WTC11 (cell line): ENCODE measurements at regions not wholly inside any gene's neighbourhood (a gene's known extent, or its start where the extent isn't known, plus 50 kb on each side); places are given as distances from the start of the nearest gene placed in this dataset.

Source experiments
- ATAC-seq: fragments of 200-7000 bp; cut with Tn5 transposase; 2 replicates; pipeline ENCODE4 v1.10.0; 2021; ENCODE audit warnings: mild to moderate bottlenecking, moderate library complexity
- CTCF ChIA-PET: fragments of 300-600 bp; sonication (Branson Sonifier 250); formaldehyde crosslinking; loops from one replicate; lab custom pipeline; 2021; ENCODE audit warnings: antibody characterized with exemption; lab: Charles Lee
- POLR2A ChIA-PET: fragments of 350-600 bp; sonication (Branson Sonifier 250); formaldehyde crosslinking; loops from one replicate; lab custom pipeline; 2021; ENCODE audit warnings: antibody characterized with exemption; lab: Charles Lee
- DNase-seq: peaks from one replicate; pipeline ENCODE4 v3.0.0; 2021; ENCODE audit warnings: low spot score
- H3K27ac Mint-ChIP-seq: 2 replicates; pipeline ENCODE4 v1.8.0; 2021; ENCODE audit warnings: mixed read lengths
- H3K27me3 Mint-ChIP-seq: 2 replicates; pipeline ENCODE4 v1.8.0; 2021; ENCODE audit warnings: low read depth, mild to moderate bottlenecking, moderate library complexity, mixed read lengths
- H3K36me3 Mint-ChIP-seq: 2 replicates; pipeline ENCODE4 v1.8.0; 2021; ENCODE audit warnings: mixed read lengths
- H3K4me1 Mint-ChIP-seq: 2 replicates; pipeline ENCODE4 v1.8.0; 2022; ENCODE audit warnings: mixed read lengths
- H3K4me3 Mint-ChIP-seq: 2 replicates; pipeline ENCODE4 v1.8.0; 2021; ENCODE audit warnings: mild to moderate bottlenecking, moderate library complexity, mixed read lengths
- H3K9me3 Mint-ChIP-seq: 2 replicates; pipeline ENCODE4 v1.8.0; 2021; ENCODE audit warnings: mixed read lengths
- GABPB1 ChIP-seq: sonication (generic); formaldehyde crosslinking; IDR thresholded peaks from 2 replicates; pipeline ENCODE4 v1.8.1; 2023; ENCODE audit warnings: mild to moderate bottlenecking, missing genetic modification reagents
- NFE2L1 ChIP-seq: sonication (generic); formaldehyde crosslinking; IDR thresholded peaks from 2 replicates; pipeline ENCODE4 v1.8.1; 2023; ENCODE audit warnings: missing genetic modification reagents
- NFYB ChIP-seq: sonication (generic); formaldehyde crosslinking; conservative IDR thresholded peaks from 2 replicates; pipeline ENCODE4 v1.8.0; 2022; ENCODE audit warnings: low read depth, missing genetic modification reagents
- NR3C1 ChIP-seq: sonication (generic); formaldehyde crosslinking; conservative IDR thresholded peaks from 2 replicates; pipeline ENCODE4 v1.8.1; 2023; ENCODE audit warnings: low read depth, mild to moderate bottlenecking, missing genetic modification reagents
- TEAD4 ChIP-seq: sonication (generic); formaldehyde crosslinking; IDR thresholded peaks from 2 replicates; pipeline ENCODE4 v1.8.0; 2022; ENCODE audit warnings: mild to moderate bottlenecking, missing genetic modification reagents
- ZBTB21 ChIP-seq: sonication (generic); formaldehyde crosslinking; IDR thresholded peaks from 2 replicates; pipeline ENCODE4 v1.8.1; 2023; ENCODE audit warnings: mild to moderate bottlenecking, missing genetic modification reagents, borderline replicate concordance
- ZNF219 ChIP-seq: sonication (generic); formaldehyde crosslinking; IDR thresholded peaks from 2 replicates; pipeline ENCODE4 v1.8.0; 2023; ENCODE audit warnings: missing genetic modification reagents, mild to moderate bottlenecking, borderline replicate concordance
- ZNF317 ChIP-seq: sonication (generic); formaldehyde crosslinking; IDR thresholded peaks from 2 replicates; pipeline ENCODE4 v1.8.1; 2023; ENCODE audit warnings: low read depth, mild to moderate bottlenecking, moderate library complexity, missing genetic modification reagents, borderline replicate concordance
- ZNF416 ChIP-seq: fragments of 250-450 bp; sonication (Bioruptor Pico); IDR thresholded peaks from 2 replicates; pipeline ENCODE4 v1.9.0; 2021; ENCODE audit warnings: mild to moderate bottlenecking, inconsistent platforms
- ZNF423 ChIP-seq: fragments of 250-450 bp; sonication (Bioruptor Pico); IDR thresholded peaks from 2 replicates; pipeline ENCODE4 v2.1.2; 2022; ENCODE audit warnings: mild to moderate bottlenecking, moderate library complexity
- TF ChIP-seq, protein P1 (sequence below): fragments of 250-450 bp; sonication (Bioruptor Pico); IDR thresholded peaks from 2 replicates; pipeline ENCODE4 v1.9.0; 2021; ENCODE audit warnings: moderate library complexity, mild to moderate bottlenecking, inconsistent platforms, borderline replicate concordance
- TF ChIP-seq, protein P2 (sequence below): fragments of 250-450 bp; sonication (Bioruptor Pico); IDR thresholded peaks from 2 replicates; pipeline ENCODE4 v1.8.0; 2021; ENCODE audit warnings: mild to moderate bottlenecking
- TF ChIP-seq, protein P3 (sequence below): sonication (generic); formaldehyde crosslinking; conservative IDR thresholded peaks from 2 replicates; pipeline ENCODE4 v1.8.1; 2023; ENCODE audit warnings: mild to moderate bottlenecking, low read depth, missing genetic modification reagents, moderate library complexity
- TF ChIP-seq, protein P4 (sequence below): sonication (generic); formaldehyde crosslinking; conservative IDR thresholded peaks from 2 replicates; pipeline ENCODE4 v1.8.1; 2022; ENCODE audit warnings: mild to moderate bottlenecking, missing genetic modification reagents
- TF ChIP-seq, protein P5 (sequence below): sonication (generic); formaldehyde crosslinking; IDR thresholded peaks from 2 replicates; pipeline ENCODE4 v1.8.1; 2023; ENCODE audit warnings: mild to moderate bottlenecking, missing genetic modification reagents
- TF ChIP-seq, protein P6 (sequence below): fragments of 250-450 bp; sonication (Bioruptor Pico); IDR thresholded peaks from 2 replicates; pipeline ENCODE4 v1.9.0; 2021; ENCODE audit warnings: mild to moderate bottlenecking, borderline replicate concordance
- TF ChIP-seq, protein P7 (sequence below): sonication (generic); formaldehyde crosslinking; IDR thresholded peaks from 2 replicates; pipeline ENCODE4 v1.8.1; 2022; ENCODE audit warnings: mild to moderate bottlenecking, moderate library complexity, missing genetic modification reagents

DNA sequence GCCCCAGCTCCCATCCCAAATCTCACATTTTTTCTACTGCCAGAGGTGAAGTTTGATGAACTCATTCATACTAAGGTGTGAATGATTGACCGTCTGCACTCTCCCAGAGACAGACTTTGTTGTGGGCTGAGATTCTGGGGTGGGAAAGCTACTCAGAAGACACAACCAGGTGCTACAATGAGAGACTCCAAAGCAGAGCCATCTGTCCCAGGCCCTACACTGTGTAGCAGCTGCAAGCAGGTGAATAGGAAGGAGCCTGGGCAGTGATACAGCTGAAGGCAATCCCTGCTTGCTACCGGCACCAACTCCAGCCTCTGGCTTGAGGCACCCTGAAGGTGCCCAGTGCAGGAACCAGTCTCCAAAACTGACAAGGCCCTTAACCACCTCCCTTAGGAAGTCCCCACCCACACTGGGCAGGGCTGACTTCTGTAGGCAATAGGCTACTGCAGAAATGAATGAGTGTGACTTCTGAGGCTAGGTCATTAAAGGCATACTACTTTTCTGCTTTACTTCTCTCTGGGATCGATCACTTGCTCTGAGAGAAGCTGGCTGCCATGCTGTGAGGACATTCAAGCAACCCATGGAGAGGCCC is 79.7 kb upstream of the RUNX3 start:
- POLR2A ChIA-PET, result no interaction called here

DNA sequence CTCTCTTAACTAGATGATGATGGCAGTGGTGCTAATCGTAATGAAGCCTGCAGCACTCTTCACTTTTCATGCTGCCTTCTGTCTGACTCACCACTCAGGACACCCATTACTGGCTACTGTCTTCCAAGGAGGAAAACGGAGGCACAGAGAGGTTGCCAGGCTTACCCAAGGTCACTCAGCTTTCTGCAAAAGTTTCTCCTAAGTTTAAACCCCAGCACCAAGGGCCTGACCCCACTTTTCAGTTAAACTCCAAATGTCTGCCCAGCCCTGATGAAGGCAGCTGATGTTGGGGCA is 78.1 kb upstream of the RUNX3 start:
- Mint-ChIP-seq H3K27me3 (no peaks in the 10 kb centered on the region; the same call in 1 of the 2 replicates), H3K27ac (no peak overlapping the region), H3K4me1 (peaks cover 29% of the 10 kb centered on the region), H3K36me3 (no peaks in the 10 kb centered on the region), H3K4me3 (no peak overlapping the region), H3K9me3 (no peaks in the 10 kb centered on the region; the same call in 1 of the 2 replicates)
- ATAC-seq (no peak), DNase-seq (no peak)
- POLR2A ChIA-PET, result no interaction called here
- CTCF ChIA-PET, result interaction anchor here (0.8 to 2.6 kb wide), 8 partner anchors 11 to 319 kb away, joined by 3 to 9 read pairs (median 4); no protein-coding TSS in a partner anchor
- TF ChIP-seq NR3C1 (no peak), NFYB (CRISPR knock-in tag) (no peak), ZBTB21 (CRISPR knock-in tag) (no peak), ZNF219 (CRISPR knock-in tag) (no peak), ZNF416 (CRISPR knock-in tag) (no peak), ZNF317 (CRISPR knock-in tag) (no peak), GABPB1 (CRISPR knock-in tag) (no peak), TEAD4 (CRISPR knock-in tag) (no peak), NFE2L1 (CRISPR knock-in tag) (no peak)
- TF ChIP-seq, protein P1, sequence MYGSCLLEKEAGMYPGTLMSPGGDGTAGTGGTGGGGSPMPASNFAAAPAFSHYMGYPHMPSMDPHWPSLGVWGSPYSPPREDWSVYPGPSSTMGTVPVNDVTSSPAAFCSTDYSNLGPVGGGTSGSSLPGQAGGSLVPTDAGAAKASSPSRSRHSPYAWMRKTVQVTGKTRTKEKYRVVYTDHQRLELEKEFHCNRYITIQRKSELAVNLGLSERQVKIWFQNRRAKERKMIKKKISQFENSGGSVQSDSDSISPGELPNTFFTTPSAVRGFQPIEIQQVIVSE (CRISPR knock-in tag), result no peak
- TF ChIP-seq, protein P2, sequence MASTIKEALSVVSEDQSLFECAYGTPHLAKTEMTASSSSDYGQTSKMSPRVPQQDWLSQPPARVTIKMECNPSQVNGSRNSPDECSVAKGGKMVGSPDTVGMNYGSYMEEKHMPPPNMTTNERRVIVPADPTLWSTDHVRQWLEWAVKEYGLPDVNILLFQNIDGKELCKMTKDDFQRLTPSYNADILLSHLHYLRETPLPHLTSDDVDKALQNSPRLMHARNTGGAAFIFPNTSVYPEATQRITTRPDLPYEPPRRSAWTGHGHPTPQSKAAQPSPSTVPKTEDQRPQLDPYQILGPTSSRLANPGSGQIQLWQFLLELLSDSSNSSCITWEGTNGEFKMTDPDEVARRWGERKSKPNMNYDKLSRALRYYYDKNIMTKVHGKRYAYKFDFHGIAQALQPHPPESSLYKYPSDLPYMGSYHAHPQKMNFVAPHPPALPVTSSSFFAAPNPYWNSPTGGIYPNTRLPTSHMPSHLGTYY (CRISPR knock-in tag), result no peak
- TF ChIP-seq, protein P3, sequence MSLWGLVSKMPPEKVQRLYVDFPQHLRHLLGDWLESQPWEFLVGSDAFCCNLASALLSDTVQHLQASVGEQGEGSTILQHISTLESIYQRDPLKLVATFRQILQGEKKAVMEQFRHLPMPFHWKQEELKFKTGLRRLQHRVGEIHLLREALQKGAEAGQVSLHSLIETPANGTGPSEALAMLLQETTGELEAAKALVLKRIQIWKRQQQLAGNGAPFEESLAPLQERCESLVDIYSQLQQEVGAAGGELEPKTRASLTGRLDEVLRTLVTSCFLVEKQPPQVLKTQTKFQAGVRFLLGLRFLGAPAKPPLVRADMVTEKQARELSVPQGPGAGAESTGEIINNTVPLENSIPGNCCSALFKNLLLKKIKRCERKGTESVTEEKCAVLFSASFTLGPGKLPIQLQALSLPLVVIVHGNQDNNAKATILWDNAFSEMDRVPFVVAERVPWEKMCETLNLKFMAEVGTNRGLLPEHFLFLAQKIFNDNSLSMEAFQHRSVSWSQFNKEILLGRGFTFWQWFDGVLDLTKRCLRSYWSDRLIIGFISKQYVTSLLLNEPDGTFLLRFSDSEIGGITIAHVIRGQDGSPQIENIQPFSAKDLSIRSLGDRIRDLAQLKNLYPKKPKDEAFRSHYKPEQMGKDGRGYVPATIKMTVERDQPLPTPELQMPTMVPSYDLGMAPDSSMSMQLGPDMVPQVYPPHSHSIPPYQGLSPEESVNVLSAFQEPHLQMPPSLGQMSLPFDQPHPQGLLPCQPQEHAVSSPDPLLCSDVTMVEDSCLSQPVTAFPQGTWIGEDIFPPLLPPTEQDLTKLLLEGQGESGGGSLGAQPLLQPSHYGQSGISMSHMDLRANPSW (CRISPR knock-in tag), result no peak
- TF ChIP-seq, protein P4, sequence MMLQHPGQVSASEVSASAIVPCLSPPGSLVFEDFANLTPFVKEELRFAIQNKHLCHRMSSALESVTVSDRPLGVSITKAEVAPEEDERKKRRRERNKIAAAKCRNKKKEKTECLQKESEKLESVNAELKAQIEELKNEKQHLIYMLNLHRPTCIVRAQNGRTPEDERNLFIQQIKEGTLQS (CRISPR knock-in tag), result no peak
- TF ChIP-seq, protein P5, sequence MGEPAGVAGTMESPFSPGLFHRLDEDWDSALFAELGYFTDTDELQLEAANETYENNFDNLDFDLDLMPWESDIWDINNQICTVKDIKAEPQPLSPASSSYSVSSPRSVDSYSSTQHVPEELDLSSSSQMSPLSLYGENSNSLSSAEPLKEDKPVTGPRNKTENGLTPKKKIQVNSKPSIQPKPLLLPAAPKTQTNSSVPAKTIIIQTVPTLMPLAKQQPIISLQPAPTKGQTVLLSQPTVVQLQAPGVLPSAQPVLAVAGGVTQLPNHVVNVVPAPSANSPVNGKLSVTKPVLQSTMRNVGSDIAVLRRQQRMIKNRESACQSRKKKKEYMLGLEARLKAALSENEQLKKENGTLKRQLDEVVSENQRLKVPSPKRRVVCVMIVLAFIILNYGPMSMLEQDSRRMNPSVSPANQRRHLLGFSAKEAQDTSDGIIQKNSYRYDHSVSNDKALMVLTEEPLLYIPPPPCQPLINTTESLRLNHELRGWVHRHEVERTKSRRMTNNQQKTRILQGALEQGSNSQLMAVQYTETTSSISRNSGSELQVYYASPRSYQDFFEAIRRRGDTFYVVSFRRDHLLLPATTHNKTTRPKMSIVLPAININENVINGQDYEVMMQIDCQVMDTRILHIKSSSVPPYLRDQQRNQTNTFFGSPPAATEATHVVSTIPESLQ (CRISPR knock-in tag), result no peak

More for the DNA sequence above, 79.7 kb upstream of the RUNX3 start:
- Mint-ChIP-seq H3K27ac (no peak overlapping the region), H3K4me1 (peaks cover 29% of the 10 kb centered on the region), H3K36me3 (no peaks in the 10 kb centered on the region), H3K9me3 (no peaks in the 10 kb centered on the region; the same call in 1 of the 2 replicates), H3K27me3 (no peaks in the 10 kb centered on the region; the same call in 1 of the 2 replicates), H3K4me3 (no peak overlapping the region)
- TF ChIP-seq, protein P6, sequence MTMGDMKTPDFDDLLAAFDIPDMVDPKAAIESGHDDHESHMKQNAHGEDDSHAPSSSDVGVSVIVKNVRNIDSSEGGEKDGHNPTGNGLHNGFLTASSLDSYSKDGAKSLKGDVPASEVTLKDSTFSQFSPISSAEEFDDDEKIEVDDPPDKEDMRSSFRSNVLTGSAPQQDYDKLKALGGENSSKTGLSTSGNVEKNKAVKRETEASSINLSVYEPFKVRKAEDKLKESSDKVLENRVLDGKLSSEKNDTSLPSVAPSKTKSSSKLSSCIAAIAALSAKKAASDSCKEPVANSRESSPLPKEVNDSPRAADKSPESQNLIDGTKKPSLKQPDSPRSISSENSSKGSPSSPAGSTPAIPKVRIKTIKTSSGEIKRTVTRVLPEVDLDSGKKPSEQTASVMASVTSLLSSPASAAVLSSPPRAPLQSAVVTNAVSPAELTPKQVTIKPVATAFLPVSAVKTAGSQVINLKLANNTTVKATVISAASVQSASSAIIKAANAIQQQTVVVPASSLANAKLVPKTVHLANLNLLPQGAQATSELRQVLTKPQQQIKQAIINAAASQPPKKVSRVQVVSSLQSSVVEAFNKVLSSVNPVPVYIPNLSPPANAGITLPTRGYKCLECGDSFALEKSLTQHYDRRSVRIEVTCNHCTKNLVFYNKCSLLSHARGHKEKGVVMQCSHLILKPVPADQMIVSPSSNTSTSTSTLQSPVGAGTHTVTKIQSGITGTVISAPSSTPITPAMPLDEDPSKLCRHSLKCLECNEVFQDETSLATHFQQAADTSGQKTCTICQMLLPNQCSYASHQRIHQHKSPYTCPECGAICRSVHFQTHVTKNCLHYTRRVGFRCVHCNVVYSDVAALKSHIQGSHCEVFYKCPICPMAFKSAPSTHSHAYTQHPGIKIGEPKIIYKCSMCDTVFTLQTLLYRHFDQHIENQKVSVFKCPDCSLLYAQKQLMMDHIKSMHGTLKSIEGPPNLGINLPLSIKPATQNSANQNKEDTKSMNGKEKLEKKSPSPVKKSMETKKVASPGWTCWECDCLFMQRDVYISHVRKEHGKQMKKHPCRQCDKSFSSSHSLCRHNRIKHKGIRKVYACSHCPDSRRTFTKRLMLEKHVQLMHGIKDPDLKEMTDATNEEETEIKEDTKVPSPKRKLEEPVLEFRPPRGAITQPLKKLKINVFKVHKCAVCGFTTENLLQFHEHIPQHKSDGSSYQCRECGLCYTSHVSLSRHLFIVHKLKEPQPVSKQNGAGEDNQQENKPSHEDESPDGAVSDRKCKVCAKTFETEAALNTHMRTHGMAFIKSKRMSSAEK, result no peak
- no peak for TF ChIP-seq ZNF423 (CRISPR knock-in tag)
- TF ChIP-seq, protein P7, sequence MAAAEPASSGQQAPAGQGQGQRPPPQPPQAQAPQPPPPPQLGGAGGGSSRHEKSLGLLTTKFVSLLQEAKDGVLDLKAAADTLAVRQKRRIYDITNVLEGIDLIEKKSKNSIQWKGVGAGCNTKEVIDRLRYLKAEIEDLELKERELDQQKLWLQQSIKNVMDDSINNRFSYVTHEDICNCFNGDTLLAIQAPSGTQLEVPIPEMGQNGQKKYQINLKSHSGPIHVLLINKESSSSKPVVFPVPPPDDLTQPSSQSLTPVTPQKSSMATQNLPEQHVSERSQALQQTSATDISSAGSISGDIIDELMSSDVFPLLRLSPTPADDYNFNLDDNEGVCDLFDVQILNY (CRISPR knock-in tag), result no peak
- CTCF ChIA-PET, result interaction anchor here (1.7 kb wide), 1 partner anchor 27 kb away, joined by 3 read pairs; no protein-coding TSS in a partner anchor
- no peak for ATAC-seq
- DNase-seq, result no peak
